Transverse colon (tissue), 4 donors: ENCODE measurements at regions not wholly inside any gene's neighbourhood (a gene's known extent, or its start where the extent isn't known, plus 50 kb on each side); places are given as distances from the start of the nearest gene placed in this dataset.

Source experiments
- DNase-seq: peaks from one replicate; pipeline ENCODE4 v3.0.0-alpha.2; 2019
- H3K27ac ChIP-seq, 4 donors: fragments of 200-600 bp; sonication (generic); 2 replicates each; pipeline ENCODE4 v1.5.1; 2016 to 2018; ENCODE audit warnings: inconsistent platforms in 4 of 4
- H3K27me3 ChIP-seq: fragments of 200-600 bp; sonication (generic); 2 replicates; pipeline ENCODE4 v1.5.1; 2017; ENCODE audit warnings: inconsistent platforms
- H3K36me3 ChIP-seq, 4 donors: fragments of 200-600 bp; sonication (generic); 2 replicates each; pipeline ENCODE4 v1.5.1; 2017 to 2019; ENCODE audit warnings: inconsistent platforms in 4 of 4
- H3K4me1 ChIP-seq, 4 donors: fragments of 200-600 bp; sonication (generic); 2 replicates each; pipeline ENCODE4 v1.5.1; 2017 to 2020; ENCODE audit warnings: inconsistent platforms in 4 of 4
- H3K4me3 ChIP-seq, 4 donors: fragments of 200-600 bp; sonication (generic); 1 replicate in 1 of 4; 2 replicates in 3 of 4; pipeline versions ENCODE4 v1.5.1 to v1.6.1; 2017 to 2019; ENCODE audit warnings: inconsistent platforms in 4 of 4
- H3K9me3 ChIP-seq, 2 donors: fragments of 200-600 bp; sonication (generic); 2 replicates each; pipeline ENCODE4 v1.5.1; 2017 to 2019; ENCODE audit warnings: inconsistent platforms in 2 of 2
- CTCF ChIP-seq, 5 experiments: fragments of 200-600 bp in 3 of 5; fragments of 450-650 bp in 2 of 5; sonication (generic) in 3 of 5; IDR thresholded peaks; 1 replicate in 2 of 5; 2 replicates in 3 of 5; pipeline ENCODE4 v1.5.1; 2016 to 2017; ENCODE audit warnings: antibody characterized with exemption in 5 of 5, inconsistent platforms in 3 of 5, mild to moderate bottlenecking in 2 of 5, moderate library complexity in 1 of 5
- EP300 ChIP-seq: sonication (generic); formaldehyde crosslinking; IDR thresholded peaks from one replicate; pipeline ENCODE4 v1.6.1; 2017; ENCODE audit warnings: antibody characterized with exemption, low read depth
- POLR2A ChIP-seq: fragments of 450-650 bp; IDR thresholded peaks from one replicate; pipeline ENCODE4 v1.6.1; 2016; ENCODE audit warnings: antibody characterized with exemption, mild to moderate bottlenecking, moderate library complexity
- POLR2AphosphoS5 ChIP-seq, 3 donors: sonication (generic); formaldehyde crosslinking; IDR thresholded peaks; one replicate each; pipeline ENCODE4 v1.6.1; 2016; ENCODE audit warnings: antibody characterized with exemption in 3 of 3
- WGBS, 2 donors: methylation state at CpG; one replicate each; pipeline ENCODE4 v1.1.5; 2018; ENCODE audit warnings: low coverage in 1 of 2; 5-methylcytosine and 5-hydroxymethylcytosine counted together
- in situ Hi-C, 4 donors: fragments of 200-750 bp; cut with MboI; loops; one replicate each; pipeline versions ENCODE4 v1.15.0 to v1.15.1; 2017; ENCODE audit warnings: low sequenced_read_pairs in 3 of 4, low pct_ligation_motif_present in 1 of 4, low pct_unique_long_range_greater_than_20kb in 1 of 4
- intact Hi-C: fragments of 100-400 bp; cut with DNase I; formaldehyde crosslinking; loops from one replicate; pipeline ENCODE4 v1.15.1; 2023; ENCODE audit warnings: low total_unique reads

- in situ Hi-C loops = no loop called here
Observed at GRCh38 chr12:58639318-58639934, 280.9 kb downstream of the LRIG3 start.

GRCh38 chr12:58640314-58640713, 280.0 kb downstream of the LRIG3 start:
- Histone ChIP-seq H3K36me3 (no peaks in the 10 kb centered on the region), H3K4me3 (no peak overlapping the region), H3K27me3 (no peaks in the 10 kb centered on the region), H3K9me3 (peaks cover 0 to 5% of the 10 kb centered on the region in 2 donors), H3K4me1 (no peaks in the 10 kb centered on the region), H3K27ac (no peak overlapping the region)
- intact Hi-C loops (no loop called here), in situ Hi-C loops (no loop called here)
- DNase-seq = no peak
- WGBS, 2 donors = 75 to 91% methylated on average over 1 of the region's 1 CpG
- TF ChIP-seq POLR2A (no peak), POLR2AphosphoS5 (IDR thresholded peaks at IDR 0.05) (no peak), EP300 (no peak), CTCF (IDR thresholded peaks at IDR 0.05) (no peak)

More at GRCh38 chr12:58639318-58639934, 280.9 kb downstream of the LRIG3 start:
- Histone ChIP-seq H3K27me3 (no peaks in the 10 kb centered on the region), H3K9me3 (peaks cover 0 to 7% of the 10 kb centered on the region in 2 donors), H3K27ac (no peak overlapping the region), H3K36me3 (no peaks in the 10 kb centered on the region), H3K4me1 (no peaks in the 10 kb centered on the region), H3K4me3 (no peak overlapping the region)
- TF ChIP-seq POLR2A = no peak
- TF ChIP-seq POLR2AphosphoS5 (IDR thresholded peaks at IDR 0.05) = no peak
- no peak for TF ChIP-seq CTCF (IDR thresholded peaks at IDR 0.05)
- no peak for TF ChIP-seq EP300
- WGBS, 2 donors = 44 to 47% methylated on average over 4 of the region's 4 CpGs
- DNase-seq = no peak
- intact Hi-C loops = no loop called here

GRCh38 chr12:58645946-58646345, 274.4 kb downstream of the LRIG3 start:
- no peaks in the 10 kb centered on the region for H3K36me3 ChIP-seq
- TF ChIP-seq POLR2A = no peak
- TF ChIP-seq CTCF (IDR thresholded peaks at IDR 0.05) = no peak
- no peak for DNase-seq
- no peaks in the 10 kb centered on the region for H3K27me3 ChIP-seq
- H3K9me3 ChIP-seq = no peaks in the 10 kb centered on the region
- H3K4me1 ChIP-seq = no peaks in the 10 kb centered on the region
- in situ Hi-C loops = no loop called here
- no peak overlapping the region for H3K27ac ChIP-seq
- 61 to 66% methylated on average over 2 of the region's 2 CpGs for WGBS, 2 donors
- intact Hi-C loops = no loop called here
- H3K4me3 ChIP-seq = no peak overlapping the region

- in situ Hi-C loops = no loop called here
- intact Hi-C loops = no loop called here
- H3K27me3 ChIP-seq = no peaks in the 10 kb centered on the region
- no peaks in the 10 kb centered on the region for H3K36me3 ChIP-seq
- H3K9me3 ChIP-seq = no peaks in the 10 kb centered on the region
- 77 to 80% methylated on average over 3 of the region's 3 CpGs for WGBS, 2 donors
- H3K4me3 ChIP-seq = no peak overlapping the region
- H3K27ac ChIP-seq = no peak overlapping the region
- no peak for TF ChIP-seq EP300
- TF ChIP-seq POLR2A = no peak
- TF ChIP-seq POLR2AphosphoS5 (IDR thresholded peaks at IDR 0.05) = no peak
- TF ChIP-seq CTCF (IDR thresholded peaks at IDR 0.05) = no peak
- no peaks in the 10 kb centered on the region for H3K4me1 ChIP-seq
- no peak for DNase-seq
Observed at GRCh38 chr12:58647495-58647894, 272.8 kb downstream of the LRIG3 start.
